H1 (cell line): ENCODE measurements at regions not wholly inside any gene's neighbourhood (a gene's known extent, or its start where the extent isn't known, plus 50 kb on each side); places are given as distances from the start of the nearest gene placed in this dataset.

Source experiments
- CTCF ChIA-PET: fragments of 300-600 bp; sonication (Branson Sonifier 250); formaldehyde crosslinking; loops from one replicate; lab custom pipeline; 2021; ENCODE audit not compliant: partially characterized antibody; lab: Charles Lee
- POLR2A ChIA-PET: fragments of 300-600 bp; sonication (Branson Sonifier 250); formaldehyde crosslinking; loops from one replicate; lab custom pipeline; 2021; ENCODE audit warnings: inconsistent platforms; ENCODE audit not compliant: partially characterized antibody; lab: Charles Lee
- DNase-seq, 2 experiments: peaks; one replicate each; pipeline versions ENCODE4 v3.0.0 to v3.0.0-alpha.2; 2010 to 2022; ENCODE audit warnings: low spot score in 2 of 2, low read depth in 1 of 2, mixed read lengths in 1 of 2
- FAIRE-seq: peaks from 2 replicates; lab custom pipeline; 2011; peaks lifted over from hg19 to GRCh38; lab: Jason Lieb, UNC
- H2AFZ ChIP-seq: 2 replicates; pipeline ENCODE4 v1.8.1; 2012; ENCODE audit warnings: low read length, inconsistent platforms
- H2AK5ac ChIP-seq: 2 replicates; pipeline ENCODE4 v1.6.1; 2013; ENCODE audit warnings: low read depth, low read length
- H2BK120ac ChIP-seq: replicated peaks from 2 replicates; pipeline ENCODE3; 2013; ENCODE audit warnings: low read depth, low read length, inconsistent platforms
- H2BK12ac ChIP-seq: 2 replicates; pipeline ENCODE4 v1.6.1; 2013; ENCODE audit warnings: low read depth, low read length
- H2BK15ac ChIP-seq: 2 replicates; pipeline ENCODE4 v1.6.1; 2013; ENCODE audit warnings: low read length
- H2BK20ac ChIP-seq: 2 replicates; pipeline ENCODE4 v1.6.1; 2013; ENCODE audit warnings: low read length
- H2BK5ac ChIP-seq: 2 replicates; pipeline ENCODE4 v1.6.1; 2013; ENCODE audit warnings: low read depth, low read length
- H3K14ac ChIP-seq: 2 replicates; pipeline ENCODE4 v1.6.1; 2013; ENCODE audit warnings: inconsistent platforms; ENCODE audit not compliant: insufficient read length
- H3K18ac ChIP-seq: 2 replicates; pipeline ENCODE4 v1.6.1; 2013; ENCODE audit warnings: low read length; ENCODE audit errors: extremely low read depth
- H3K23ac ChIP-seq: 2 replicates; pipeline ENCODE4 v1.6.1; 2013; ENCODE audit warnings: inconsistent platforms; ENCODE audit not compliant: insufficient read length
- H3K23me2 ChIP-seq: 2 replicates; pipeline ENCODE4 v1.6.1; 2013; ENCODE audit warnings: low read depth, low read length
- H3K27ac ChIP-seq: 2 replicates; pipeline ENCODE4 v1.6.1; 2011; ENCODE audit warnings: low read depth, low read length, inconsistent platforms
- H3K27me3 ChIP-seq, 4 experiments: replicated peaks in 1 of 4; 1 replicate in 1 of 4; 2 replicates in 3 of 4; pipeline versions ENCODE4 v1.6.1 to v1.8.1; 2011 to 2013; ENCODE audit warnings: low read length in 3 of 4, mild to moderate bottlenecking in 3 of 4, inconsistent platforms in 2 of 4, mixed read lengths in 2 of 4, moderate library complexity in 1 of 4; ENCODE audit not compliant: control insufficient read depth in 3 of 4, insufficient read depth in 3 of 4; ENCODE audit errors: extremely low read depth in 1 of 4
- H3K36me3 ChIP-seq, 4 experiments: 2 replicates each; pipeline versions ENCODE4 v1.6.1 to v1.8.1; 2011 to 2013; ENCODE audit warnings: mild to moderate bottlenecking in 4 of 4, low read length in 3 of 4, moderate library complexity in 2 of 4, control low read depth in 1 of 4, inconsistent platforms in 1 of 4; ENCODE audit not compliant: insufficient read depth in 4 of 4, control insufficient read depth in 2 of 4
- H3K4ac ChIP-seq: replicated peaks from 2 replicates; pipeline ENCODE3; 2013; ENCODE audit warnings: low read length, low read depth, mixed read lengths, inconsistent platforms; ENCODE audit not compliant: insufficient read length
- H3K4me1 ChIP-seq, 4 experiments: replicated peaks in 1 of 4; 1 replicate in 1 of 4; 2 replicates in 3 of 4; pipeline versions ENCODE4 v1.6.1 to v1.8.1; 2011 to 2013; ENCODE audit warnings: low read length in 3 of 4, inconsistent platforms in 2 of 4, mixed read lengths in 1 of 4; ENCODE audit not compliant: insufficient read depth in 4 of 4, control insufficient read depth in 3 of 4
- H3K4me2 ChIP-seq, 2 experiments: 2 replicates each; pipeline versions ENCODE4 v1.6.1 to v1.8.1; 2011 to 2013; ENCODE audit warnings: low read depth in 2 of 2, low read length in 2 of 2, control low read depth in 1 of 2, inconsistent platforms in 1 of 2, mild to moderate bottlenecking in 1 of 2; ENCODE audit not compliant: insufficient read depth in 1 of 2
- H3K4me3 ChIP-seq, 4 experiments: fragments of 200-600, 300-600 bp in 1 of 4; sonication (generic), shearing (Covaris generic), sonication (Bioruptor Twin) in 1 of 4; 2 replicates each; pipeline versions ENCODE4 v1.5.1 to v1.8.1; 2011 to 2016; ENCODE audit warnings: low read length in 4 of 4, low read depth in 3 of 4, control low read depth in 2 of 4, inconsistent platforms in 2 of 4, mild to moderate bottlenecking in 2 of 4, mixed read lengths in 1 of 4, moderate library complexity in 1 of 4; ENCODE audit not compliant: insufficient read depth in 2 of 4; ENCODE audit errors: extremely low read depth in 1 of 4
- H3K56ac ChIP-seq: replicated peaks from 2 replicates; pipeline ENCODE3; 2013; ENCODE audit warnings: low read depth, mild to moderate bottlenecking, mixed read lengths, low read length, inconsistent platforms; ENCODE audit not compliant: insufficient read length
- H3K79me1 ChIP-seq: 2 replicates; pipeline ENCODE4 v1.6.1; 2013; ENCODE audit warnings: low read depth, low read length, control low read depth
- H3K79me2 ChIP-seq, 2 experiments: 2 replicates each; pipeline versions ENCODE4 v1.6.1 to v1.8.1; 2012 to 2013; ENCODE audit warnings: low read length in 2 of 2, mild to moderate bottlenecking in 2 of 2, inconsistent platforms in 1 of 2; ENCODE audit not compliant: insufficient read depth in 2 of 2, control insufficient read depth in 1 of 2
- H3K9ac ChIP-seq, 4 experiments: replicated peaks in 1 of 4; 1 replicate in 1 of 4; 2 replicates in 3 of 4; pipeline versions ENCODE4 v1.6.1 to v1.8.1; 2011 to 2013; ENCODE audit warnings: low read depth in 3 of 4, low read length in 3 of 4, control low read depth in 2 of 4, mild to moderate bottlenecking in 2 of 4, moderate library complexity in 2 of 4, inconsistent platforms in 1 of 4; ENCODE audit errors: extremely low read depth in 1 of 4
- H3K9me3 ChIP-seq, 2 experiments: 2 replicates each; pipeline versions ENCODE4 v1.6.1 to v1.8.1; 2012 to 2013; ENCODE audit warnings: mild to moderate bottlenecking in 2 of 2, moderate library complexity in 2 of 2, control low read depth in 1 of 2, inconsistent platforms in 1 of 2, low read depth in 1 of 2, low read length in 1 of 2, mixed read lengths in 1 of 2; ENCODE audit not compliant: insufficient read depth in 2 of 2
- H4K20me1 ChIP-seq, 2 experiments: replicated peaks in 1 of 2; 2 replicates each; pipeline versions ENCODE3 to v1.8.1; 2011 to 2013; ENCODE audit warnings: inconsistent platforms in 2 of 2, low read length in 2 of 2, mild to moderate bottlenecking in 1 of 2; ENCODE audit not compliant: insufficient read depth in 2 of 2, control insufficient read depth in 1 of 2
- H4K5ac ChIP-seq: 2 replicates; pipeline ENCODE4 v1.6.1; 2013; ENCODE audit warnings: low read length, low read depth, mixed read lengths, inconsistent platforms; ENCODE audit not compliant: insufficient read length
- H4K8ac ChIP-seq: 2 replicates; pipeline ENCODE4 v1.8.0; 2013; ENCODE audit warnings: mild to moderate bottlenecking, moderate library complexity, low read length, inconsistent platforms; ENCODE audit not compliant: insufficient read depth; ENCODE audit errors: extremely low read depth
- H4K91ac ChIP-seq: replicated peaks from 2 replicates; pipeline ENCODE3; 2013; ENCODE audit warnings: low read length, mixed read lengths, inconsistent platforms; ENCODE audit not compliant: insufficient read length
- ASH2L ChIP-seq: fragments of 200-600, 300-600 bp; sonication (generic); IDR thresholded peaks from one replicate; pipeline ENCODE4 v1.7.1; 2017; ENCODE audit warnings: low read length
- BRCA1 ChIP-seq: IDR thresholded peaks from 2 replicates; pipeline ENCODE4 v1.6.1; 2012; ENCODE audit warnings: low read depth, low read length, improper control_type of control experiment
- CBX5 ChIP-seq: fragments of 300-800, 300-1000 bp; sonication (generic); IDR thresholded peaks from 2 replicates; pipeline ENCODE4 v1.7.1; 2016; ENCODE audit warnings: antibody characterized with exemption, low read length, low read depth
- CREB1 ChIP-seq: IDR thresholded peaks from 2 replicates; pipeline ENCODE4 v1.6.1; 2012; ENCODE audit warnings: inconsistent platforms
- HDAC6 ChIP-seq: IDR thresholded peaks from one replicate; pipeline ENCODE4 v1.7.1; 2012; ENCODE audit warnings: low read depth, mild to moderate bottlenecking, inconsistent platforms, low read length, moderate library complexity
- JUN ChIP-seq: IDR thresholded peaks from 2 replicates; pipeline ENCODE4 v1.6.1; 2011; ENCODE audit warnings: low read depth, mild to moderate bottlenecking, improper control_type of control experiment, low read length
- KDM4A ChIP-seq: IDR thresholded peaks from one replicate; pipeline ENCODE4 v1.7.1; 2012; ENCODE audit warnings: low read depth, mild to moderate bottlenecking, moderate library complexity, low read length, inconsistent platforms; ENCODE audit not compliant: severe bottlenecking
- NRF1 ChIP-seq: IDR thresholded peaks from 2 replicates; pipeline ENCODE4 v1.6.1; 2011; ENCODE audit warnings: mild to moderate bottlenecking, low read depth, low read length, improper control_type of control experiment
- POLR2A ChIP-seq, 2 experiments: IDR thresholded peaks; 1 replicate in 1 of 2; 2 replicates in 1 of 2; pipeline ENCODE4 v1.6.1; 2011; ENCODE audit warnings: low read depth in 2 of 2, low read length in 2 of 2, mild to moderate bottlenecking in 2 of 2; ENCODE audit errors: control extremely low read depth in 1 of 2
- RBBP5 ChIP-seq: IDR thresholded peaks from 2 replicates; pipeline ENCODE4 v1.7.1; 2012; ENCODE audit warnings: low read depth, mild to moderate bottlenecking, inconsistent platforms, low read length, moderate library complexity, borderline replicate concordance
- RFX5 ChIP-seq: IDR thresholded peaks from 2 replicates; pipeline ENCODE4 v1.6.1; 2011; ENCODE audit warnings: low read depth, low read length, improper control_type of control experiment, borderline replicate concordance
- SP2 ChIP-seq: IDR thresholded peaks from 2 replicates; pipeline ENCODE4 v1.6.1; 2012; ENCODE audit warnings: mild to moderate bottlenecking, low read length, inconsistent platforms
- TAF1 ChIP-seq: IDR thresholded peaks from 2 replicates; pipeline ENCODE4 v1.6.1; 2011; ENCODE audit warnings: mild to moderate bottlenecking, low read depth, low read length
- TCF12 ChIP-seq: IDR thresholded peaks from 2 replicates; pipeline ENCODE4 v1.6.1; 2011; ENCODE audit warnings: low read depth, mild to moderate bottlenecking, low read length
- whole genome bisulfite sequencing, 2 experiments: shearing (Covaris generic) in 1 of 2; methylation state at CpG; one replicate each; pipeline versions ENCODE4 v1.1.6 to v1.1.7; 2013 to 2015; ENCODE audit warnings: low lambda C conversion rate in 2 of 2, mixed read lengths in 2 of 2, inconsistent platforms in 1 of 2, low coverage in 1 of 2, missing lambda C conversion rate in 1 of 2; ENCODE audit not compliant: insufficient replicate concordance in 2 of 2, insufficient coverage in 1 of 2, insufficient read length in 1 of 2; ENCODE audit errors: extremely low coverage in 1 of 2, missing lambda C conversion rate in 1 of 2; 5-methylcytosine and 5-hydroxymethylcytosine counted together
- TF ChIP-seq, protein P1 (sequence below): IDR thresholded peaks from 2 replicates; pipeline ENCODE4 v1.6.1; 2012; ENCODE audit warnings: inconsistent platforms

DNA sequence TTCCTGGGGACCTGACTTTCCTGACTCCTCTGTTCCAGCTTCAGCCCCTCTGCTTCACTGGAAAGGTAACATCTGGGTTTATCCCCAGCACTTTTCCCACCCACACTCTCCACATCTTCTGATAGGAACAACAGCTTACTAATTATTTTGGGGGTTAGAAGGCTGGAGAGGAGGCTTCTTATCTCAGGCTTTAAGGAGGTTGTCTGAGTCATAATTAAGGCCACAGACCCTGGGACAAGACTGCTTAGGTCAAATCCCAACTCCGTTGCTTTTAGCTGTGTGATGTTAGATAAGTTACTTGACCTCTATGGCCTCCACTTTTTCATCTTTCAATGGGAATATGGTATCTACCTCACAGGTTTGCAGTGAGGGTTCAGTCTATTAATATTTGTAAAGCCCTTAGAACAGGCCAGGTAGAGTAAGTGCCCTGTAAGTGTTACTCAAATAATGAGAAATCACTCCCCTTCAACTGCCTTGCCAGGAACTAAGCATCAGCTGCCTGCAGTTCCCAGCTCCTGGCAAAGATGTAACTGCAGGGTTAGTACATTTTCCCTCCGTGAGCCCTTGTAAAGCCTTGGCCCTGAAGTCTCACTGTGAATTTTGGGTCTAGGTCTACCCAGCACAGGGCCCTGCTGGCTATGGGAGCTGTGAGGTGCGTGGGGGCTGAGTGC lies 123.6 kb downstream of the MTX2 start:
- no peak overlapping the region for H2BK120ac ChIP-seq
- H3K4ac ChIP-seq: no peak overlapping the region
- no peaks in the 10 kb centered on the region for H3K36me3 ChIP-seq
- H3K4me2 ChIP-seq: no peak overlapping the region
- no peaks in the 10 kb centered on the region for H3K27me3 ChIP-seq
- no peaks in the 10 kb centered on the region for H4K20me1 ChIP-seq
- no peaks in the 10 kb centered on the region for H3K79me1 ChIP-seq
- no peaks in the 10 kb centered on the region for H3K9me3 ChIP-seq
- DNase-seq: no peak
- no peak overlapping the region for H4K8ac ChIP-seq
- no peak for FAIRE-seq
- no peak overlapping the region for H3K9ac ChIP-seq
- no peak overlapping the region for H2BK20ac ChIP-seq
- POLR2A ChIA-PET: interaction anchor here (0.7 kb wide), 1 partner anchor 149 kb away, joined by 3 read pairs; no protein-coding TSS in a partner anchor
- H2BK15ac ChIP-seq: no peak overlapping the region
- no peak overlapping the region for H3K27ac ChIP-seq
- no peak overlapping the region for H4K91ac ChIP-seq
- no peak overlapping the region for H2AK5ac ChIP-seq
- no peak overlapping the region for H2BK12ac ChIP-seq
- H3K79me2 ChIP-seq: no peaks in the 10 kb centered on the region
- no peak overlapping the region for H2AFZ ChIP-seq
- WGBS, 2 experiments: 92% methylated on average over 3 of the region's 3 CpGs; no CpG with 5 or more reads in 1 of the 2 experiments
- H4K5ac ChIP-seq: no peak overlapping the region
- H3K18ac ChIP-seq: no peak overlapping the region
- H3K23me2 ChIP-seq: no peaks in the 10 kb centered on the region
- CTCF ChIA-PET: interaction anchor here (0.6 to 1.4 kb wide), 3 partner anchors 35 to 769 kb away, joined by 3 read pairs; no protein-coding TSS in a partner anchor
- H2BK5ac ChIP-seq: no peak overlapping the region
- no peaks in the 10 kb centered on the region for H3K4me1 ChIP-seq
- no peak overlapping the region for H3K23ac ChIP-seq
- H3K4me3 ChIP-seq: no peak overlapping the region
- no peak overlapping the region for H3K14ac ChIP-seq
- H3K56ac ChIP-seq: no peak overlapping the region
- no peak for TF ChIP-seq ASH2L
- TF ChIP-seq, protein P1, sequence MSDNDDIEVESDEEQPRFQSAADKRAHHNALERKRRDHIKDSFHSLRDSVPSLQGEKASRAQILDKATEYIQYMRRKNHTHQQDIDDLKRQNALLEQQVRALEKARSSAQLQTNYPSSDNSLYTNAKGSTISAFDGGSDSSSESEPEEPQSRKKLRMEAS: no peak
- TF ChIP-seq SP2: no peak
- TF ChIP-seq POLR2A (IDR thresholded peaks at IDR 0.05; ENCODE audit: control extremely low read depth in 1 of 2, low read depth in 2 of 2, low read length in 2 of 2): no peak
- no peak for TF ChIP-seq NRF1
- TF ChIP-seq BRCA1: no peak
- TF ChIP-seq CREB1: no peak
- TF ChIP-seq CBX5: no peak
- no peak for TF ChIP-seq JUN
- TF ChIP-seq KDM4A: no peak
- no peak for TF ChIP-seq RFX5
- TF ChIP-seq HDAC6: no peak
- no peak for TF ChIP-seq TAF1
- TF ChIP-seq RBBP5: no peak
- no peak for TF ChIP-seq TCF12
